H7 (cell line): ENCODE measurements at regions not wholly inside any gene's neighbourhood (a gene's known extent, or its start where the extent isn't known, plus 50 kb on each side); places are given as distances from the start of the nearest gene placed in this dataset.
"Not testable (repeated sequence)": the region's sequence is repeated elsewhere in the genome, so short reads cannot be mapped to it uniquely, and the experiment has no call there.

Source experiments
- DNase-seq: peaks from one replicate; pipeline ENCODE4 v3.0.0; 2012
- H3K27me3 ChIP-seq: 2 replicates; pipeline ENCODE4 v1.6.0; 2011; ENCODE audit warnings: mild to moderate bottlenecking, low read length; ENCODE audit not compliant: control insufficient read depth, insufficient read depth
- H3K36me3 ChIP-seq: replicated peaks from 2 replicates; pipeline ENCODE4 v1.5.1; 2011; ENCODE audit warnings: low read length; ENCODE audit not compliant: control insufficient read depth, insufficient read depth
- H3K4me3 ChIP-seq: 2 replicates; pipeline ENCODE4 v1.5.1; 2011; ENCODE audit warnings: low read depth, mild to moderate bottlenecking, control low read depth, low read length, moderate library complexity; ENCODE audit not compliant: insufficient read depth

DNA sequence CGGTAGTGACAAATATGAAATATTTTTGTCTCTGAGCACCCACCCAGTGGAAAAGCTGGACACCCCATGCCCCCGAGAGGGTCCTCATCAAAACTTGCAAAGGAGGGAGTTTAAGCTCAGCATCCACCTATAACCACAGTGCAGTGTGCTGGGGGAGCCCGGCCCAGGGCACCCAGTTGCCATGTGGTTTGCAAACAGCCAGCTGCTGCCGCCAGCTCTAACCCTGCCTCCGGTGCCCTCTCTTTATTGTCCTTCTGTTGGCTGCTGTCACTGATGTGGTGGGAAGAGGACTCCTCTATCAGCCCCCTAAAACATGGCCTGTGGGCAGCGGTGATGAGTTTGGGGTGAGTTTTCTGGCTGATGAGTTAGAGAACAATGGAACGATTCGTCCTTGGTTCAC lies 160.9 kb upstream of the MVB12B start:
- H3K36me3 ChIP-seq: no peaks in the 10 kb centered on the region
- no peaks in the 10 kb centered on the region for H3K27me3 ChIP-seq
- no peak overlapping the region for H3K4me3 ChIP-seq
- DNase-seq: peak; percentile 4

DNA sequence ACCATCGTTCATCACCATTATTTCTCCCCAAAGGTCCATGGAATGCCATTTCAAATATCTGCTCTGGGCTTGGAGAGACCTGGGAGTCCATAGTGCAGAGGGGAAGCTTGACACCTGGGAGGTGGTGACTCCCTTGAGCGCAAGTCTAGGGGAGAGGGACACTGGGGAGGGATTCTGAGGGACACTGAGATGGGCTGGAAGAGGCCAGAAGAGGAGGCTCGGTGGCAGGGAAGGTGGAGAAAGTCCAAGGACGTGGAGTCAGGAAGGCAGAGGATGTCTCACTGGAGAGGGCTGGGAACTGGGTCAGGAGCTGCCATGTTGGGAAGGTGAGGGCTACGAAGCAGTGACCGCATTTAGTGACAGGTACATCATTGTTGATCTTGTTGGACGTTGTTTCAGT lies 160.3 kb upstream of the MVB12B start:
- no peaks in the 10 kb centered on the region for H3K27me3 ChIP-seq
- no peak overlapping the region for H3K4me3 ChIP-seq
- DNase-seq: no peak

DNA sequence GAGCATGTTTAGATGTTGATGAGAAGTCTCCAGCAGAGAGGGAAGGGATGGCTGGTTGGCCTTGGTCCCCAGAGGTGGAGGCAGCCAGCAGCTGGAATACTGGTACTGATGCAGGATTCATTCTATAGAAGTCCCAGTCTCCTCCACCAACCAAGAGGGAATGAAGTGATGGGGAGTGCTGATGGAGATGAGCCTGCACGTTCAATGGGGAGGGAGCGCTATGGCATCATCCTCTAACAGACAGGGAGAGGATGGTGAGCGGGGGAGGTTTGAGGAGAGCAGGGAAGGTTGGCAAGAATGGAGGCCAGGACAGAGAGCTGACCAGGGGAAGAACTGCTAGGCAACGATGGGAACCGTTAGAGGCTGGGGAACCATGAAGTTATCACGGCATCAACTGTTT lies 159.8 kb upstream of the MVB12B start:
- no peak overlapping the region for H3K4me3 ChIP-seq
- DNase-seq: no peak
- H3K27me3 ChIP-seq: no peaks in the 10 kb centered on the region
- no peaks in the 10 kb centered on the region for H3K36me3 ChIP-seq

More for the DNA sequence above, 160.3 kb upstream of the MVB12B start:
- no peaks in the 10 kb centered on the region for H3K36me3 ChIP-seq

DNA sequence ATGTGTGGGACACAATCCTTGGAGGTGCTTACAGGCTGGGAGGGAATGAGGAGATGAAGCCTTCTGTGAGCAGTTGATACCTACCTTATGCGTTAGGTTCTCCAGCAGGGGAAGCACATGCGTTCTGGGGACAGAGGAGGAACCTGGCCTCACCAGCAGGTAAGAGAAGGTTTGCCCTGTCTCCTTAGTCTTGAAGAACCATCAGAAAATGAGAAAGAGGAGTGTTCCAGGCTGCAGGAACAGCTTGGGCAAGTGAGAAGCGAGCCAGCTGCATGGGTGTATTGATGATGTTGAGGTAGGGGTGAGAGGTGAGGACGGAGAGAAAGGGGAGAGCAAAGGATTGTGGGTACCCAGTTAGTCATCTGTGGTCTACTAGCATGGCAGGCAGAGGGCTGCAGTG lies 156.9 kb upstream of the MVB12B start:
- Histone ChIP-seq H3K4me3 (no peak overlapping the region), H3K36me3 (no peaks in the 10 kb centered on the region), H3K27me3 (no peaks in the 10 kb centered on the region)
- no peak for DNase-seq

DNA sequence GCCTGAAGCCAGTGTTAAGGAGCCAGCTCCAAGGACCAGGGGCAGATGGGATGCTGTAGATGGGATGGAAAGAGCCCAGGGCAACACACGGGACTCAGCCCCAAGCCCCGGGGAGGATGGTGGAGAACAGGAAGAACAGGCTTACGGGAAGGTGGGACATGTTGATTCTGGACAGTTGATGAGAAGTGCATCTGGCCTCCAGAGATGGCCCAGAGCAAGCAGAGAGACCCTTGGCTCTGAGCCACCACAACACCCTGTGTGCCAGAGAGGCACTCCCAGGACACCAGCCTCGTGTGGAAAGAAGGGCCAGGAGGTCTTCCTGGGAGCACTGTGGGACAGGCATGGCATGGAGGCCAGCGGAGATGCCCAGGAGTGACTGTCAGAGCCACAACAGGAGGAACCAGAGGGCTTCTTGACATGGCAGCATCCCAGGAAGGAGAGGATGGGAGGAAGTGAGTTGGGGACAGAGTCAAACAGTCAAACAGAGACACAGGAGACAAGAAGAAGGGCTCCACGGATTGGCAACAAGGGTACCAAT lies 156.3 kb upstream of the MVB12B start:
- DNase-seq: no peak
- Histone ChIP-seq H3K4me3 (no peak overlapping the region), H3K36me3 (no peaks in the 10 kb centered on the region), H3K27me3 (no peaks in the 10 kb centered on the region)

DNA sequence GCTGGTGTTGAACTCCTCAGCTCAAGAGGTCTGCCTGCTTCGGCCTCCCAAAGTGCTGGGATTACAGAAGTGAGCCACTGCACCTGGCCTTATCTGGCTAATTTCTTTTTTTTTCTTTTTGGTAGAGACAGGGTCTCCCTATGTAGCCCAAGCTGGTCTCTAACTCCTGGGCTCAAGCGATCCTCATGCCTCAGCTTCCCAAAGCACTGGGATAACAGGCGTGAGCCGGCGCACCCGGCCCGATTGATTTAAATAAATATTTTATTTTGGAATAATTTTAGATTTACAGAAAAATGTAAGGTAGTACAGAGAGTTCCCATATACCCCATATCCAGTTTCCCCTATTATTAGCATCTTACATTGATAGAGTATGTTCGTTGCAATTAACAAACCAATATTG lies 155.0 kb upstream of the MVB12B start:
- Histone ChIP-seq H3K4me3 (no peak overlapping the region), H3K27me3 (no peaks in the 10 kb centered on the region), H3K36me3 (no peaks in the 10 kb centered on the region)
- no peak for DNase-seq

DNA sequence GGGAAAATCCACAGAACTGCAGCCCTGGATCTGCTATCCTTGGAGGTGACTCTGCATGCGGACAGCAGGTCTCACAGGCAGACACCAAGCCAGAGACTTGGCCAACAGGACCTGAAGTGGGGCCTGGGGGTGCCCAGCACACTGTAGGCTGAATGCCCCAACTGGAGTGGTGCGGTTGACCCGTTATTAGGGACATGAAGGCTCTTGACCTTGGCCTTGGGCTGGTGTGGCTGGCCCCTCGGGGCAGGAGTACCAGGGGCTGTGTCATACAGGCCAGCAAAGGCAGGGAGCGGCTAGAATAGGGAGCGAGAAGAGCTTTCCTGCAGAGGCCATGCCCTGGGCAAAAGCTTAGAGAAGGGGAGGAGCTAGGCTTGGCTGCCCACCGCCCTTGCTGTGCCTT lies 153.2 kb upstream of the MVB12B start:
- no peak overlapping the region for H3K4me3 ChIP-seq
- no peaks in the 10 kb centered on the region for H3K27me3 ChIP-seq
- DNase-seq: no peak

DNA sequence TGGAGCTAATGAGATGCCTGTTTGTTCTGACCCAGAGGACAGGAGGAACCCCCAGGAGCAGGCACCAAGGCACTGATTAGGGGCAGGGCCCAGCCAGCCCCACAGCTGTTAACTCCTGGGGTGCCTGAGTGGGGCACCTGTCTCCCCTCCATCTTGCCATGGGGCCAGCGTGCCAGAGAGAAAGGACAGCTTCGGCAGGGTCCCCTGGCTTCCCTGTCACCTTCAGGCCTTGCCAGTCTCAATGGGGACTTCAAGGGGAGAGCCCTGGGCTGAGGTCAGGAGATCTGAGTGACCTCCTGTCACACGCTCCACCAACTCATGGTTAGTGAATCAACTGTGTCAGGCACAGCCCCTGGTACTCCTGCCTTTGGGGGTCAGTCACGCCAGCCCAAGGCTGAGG lies 152.7 kb upstream of the MVB12B start:
- H3K27me3 ChIP-seq: no peaks in the 10 kb centered on the region
- no peak for DNase-seq
- H3K36me3 ChIP-seq: no peaks in the 10 kb centered on the region
- no peak overlapping the region for H3K4me3 ChIP-seq

More for the DNA sequence above, 153.2 kb upstream of the MVB12B start:
- no peaks in the 10 kb centered on the region for H3K36me3 ChIP-seq

DNA sequence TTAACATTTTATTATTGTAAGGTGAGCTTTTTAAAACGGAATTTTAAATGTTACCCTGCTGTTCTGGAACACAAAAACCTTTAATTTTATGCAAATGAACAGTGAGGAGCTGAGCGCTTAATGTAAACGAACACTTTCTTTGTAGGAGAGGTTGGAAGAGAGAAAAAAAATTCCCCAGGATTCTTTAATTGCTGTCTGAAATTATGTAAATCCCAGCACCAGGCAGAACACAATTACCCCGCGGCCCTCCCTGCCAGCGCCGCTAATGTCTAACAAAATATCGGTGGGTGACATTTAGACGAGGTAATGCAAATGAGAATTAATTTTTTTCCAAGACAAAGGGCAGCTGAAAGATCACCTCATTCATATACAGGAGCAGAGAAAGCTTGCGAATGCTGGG lies 143.4 kb upstream of the MVB12B start:
- Histone ChIP-seq H3K27me3 (no peaks in the 10 kb centered on the region), H3K4me3 (no peak overlapping the region), H3K36me3 (no peaks in the 10 kb centered on the region)
- DNase-seq: no peak

DNA sequence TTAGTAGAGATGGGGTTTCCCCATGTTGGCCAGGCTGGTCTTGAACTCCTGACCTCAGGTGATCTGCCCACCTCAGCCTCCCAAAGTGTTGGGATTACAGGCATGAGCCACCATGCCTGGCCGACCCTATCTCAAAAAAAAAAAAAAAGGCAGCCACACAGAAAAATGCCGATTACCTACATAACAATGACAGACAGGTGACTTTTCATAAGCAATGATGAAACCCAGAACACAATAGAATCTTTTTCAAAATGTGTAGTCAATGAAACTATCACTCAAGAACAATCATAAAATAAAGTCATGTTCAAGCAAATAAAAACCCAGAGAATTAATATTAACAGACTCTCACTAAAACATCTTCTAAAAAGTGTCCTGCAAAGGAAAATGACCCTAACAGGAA lies 135.6 kb upstream of the MVB12B start:
- H3K27me3 ChIP-seq, H3K4me3 ChIP-seq, DNase-seq, H3K36me3 ChIP-seq: not testable (repeated sequence)

DNA sequence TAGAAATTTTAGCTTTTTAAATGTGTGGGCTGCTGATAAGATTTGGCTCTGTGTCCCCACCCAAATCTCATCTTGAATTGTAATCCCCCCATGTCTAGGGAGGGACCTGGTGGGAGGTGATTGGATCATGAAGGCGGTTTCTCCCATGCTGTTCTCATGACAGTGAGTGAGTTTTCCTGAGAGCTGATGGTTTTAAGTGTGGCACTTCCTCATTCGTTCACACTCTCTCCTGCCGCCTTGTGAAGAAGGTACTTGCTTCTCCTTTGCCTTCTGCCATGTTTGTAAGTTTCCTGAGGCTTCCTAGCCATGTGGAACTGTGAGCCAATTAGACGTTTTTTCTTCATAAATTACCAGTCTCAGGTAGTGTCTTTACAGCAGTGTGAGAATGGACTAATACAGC lies 127.8 kb upstream of the MVB12B start:
- no peak overlapping the region for H3K4me3 ChIP-seq
- no peaks in the 10 kb centered on the region for H3K27me3 ChIP-seq
- DNase-seq: no peak
- no peaks in the 10 kb centered on the region for H3K36me3 ChIP-seq

DNA sequence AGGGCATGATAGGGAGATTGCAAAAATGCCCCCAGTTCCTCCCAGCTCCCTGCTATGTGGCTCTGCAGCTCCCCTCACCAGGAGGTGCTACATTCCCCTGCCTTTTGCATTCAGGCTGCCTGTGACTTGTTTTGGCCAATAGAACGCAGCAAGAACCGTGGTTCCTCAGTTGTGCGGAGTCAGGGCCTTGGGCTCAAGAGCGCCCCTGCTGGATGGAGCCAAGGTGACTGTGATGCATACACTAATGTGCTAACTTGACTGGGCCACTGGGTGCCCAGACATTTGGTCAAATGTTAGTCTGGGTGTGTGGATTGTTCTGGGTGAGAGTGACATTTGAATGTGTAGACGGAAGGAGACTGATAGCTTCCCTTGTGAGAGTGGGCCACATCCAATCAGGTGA lies 123.3 kb upstream of the MVB12B start:
- Histone ChIP-seq H3K4me3 (no peak overlapping the region), H3K36me3 (no peaks in the 10 kb centered on the region), H3K27me3 (no peaks in the 10 kb centered on the region)
- DNase-seq: no peak

DNA sequence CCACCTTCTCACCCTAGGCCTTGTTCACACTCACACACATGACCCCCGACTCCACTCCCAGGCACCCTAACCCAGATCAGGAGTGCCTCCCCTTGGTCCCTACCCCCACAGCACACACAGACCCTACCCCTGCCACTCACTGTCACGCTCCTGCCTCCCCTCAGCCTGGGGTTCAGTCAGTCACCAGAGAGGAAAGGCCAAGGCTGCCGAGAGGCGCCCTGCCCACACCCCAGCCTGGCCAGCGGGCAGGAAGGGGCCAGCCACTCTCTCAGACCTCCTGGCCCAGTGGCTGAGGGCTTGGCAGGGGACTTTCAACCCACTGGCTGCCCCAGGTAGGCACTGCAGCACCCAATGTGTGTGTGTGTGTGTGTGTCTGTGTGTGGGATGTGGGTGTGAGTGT lies 122.4 kb upstream of the MVB12B start:
- DNase-seq: no peak
- no peak overlapping the region for H3K4me3 ChIP-seq
- no peaks in the 10 kb centered on the region for H3K27me3 ChIP-seq
- H3K36me3 ChIP-seq: no peaks in the 10 kb centered on the region

DNA sequence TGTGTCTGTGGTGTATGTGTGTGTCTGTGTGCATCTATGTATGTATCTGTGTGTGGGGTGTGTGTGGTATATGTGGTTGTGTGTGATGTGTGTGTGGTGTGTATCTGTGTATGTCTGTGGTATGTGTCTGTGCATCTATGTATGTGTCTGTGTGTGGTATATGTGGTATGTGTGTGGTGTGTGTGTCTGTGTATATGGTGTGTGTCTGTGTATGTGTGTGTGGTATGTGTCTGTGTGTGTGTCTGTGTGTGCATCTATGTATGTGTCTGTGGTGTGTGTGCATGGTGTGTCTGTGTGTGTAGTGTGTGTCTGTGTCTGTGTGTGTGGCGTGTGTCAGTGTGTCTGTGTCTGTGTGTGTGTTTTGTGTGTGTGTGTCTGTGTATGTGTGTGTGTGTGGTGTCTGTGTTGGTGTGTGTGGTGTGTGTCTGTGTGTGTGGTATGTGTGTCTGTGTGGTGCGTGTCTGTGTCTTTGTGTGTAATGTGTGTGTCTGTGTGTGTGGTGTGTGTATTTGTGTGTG lies 121.9 kb upstream of the MVB12B start:
- no peaks in the 10 kb centered on the region for H3K27me3 ChIP-seq
- no peak for DNase-seq
- H3K36me3 ChIP-seq: no peaks in the 10 kb centered on the region

DNA sequence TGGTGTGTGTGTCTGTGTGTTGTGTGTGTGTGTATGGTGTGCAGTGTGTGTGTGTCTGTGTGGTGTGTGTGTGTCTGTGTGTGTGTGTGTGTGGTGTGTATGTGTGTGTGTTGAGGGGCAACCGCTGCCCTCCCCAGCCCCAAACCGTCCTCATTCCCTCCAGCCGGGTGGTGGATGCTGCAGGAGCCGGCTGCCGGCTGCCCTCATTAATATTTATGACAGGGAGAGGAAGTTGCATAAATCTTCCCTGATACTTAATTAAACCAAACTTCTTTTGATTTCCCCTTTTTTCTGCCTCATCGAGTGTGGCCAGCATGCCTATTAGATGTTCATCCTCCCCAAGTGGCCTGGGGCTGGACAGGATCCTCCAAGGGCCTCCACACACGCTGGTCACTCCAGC lies 121.4 kb upstream of the MVB12B start:
- H3K4me3 ChIP-seq: no peak overlapping the region
- no peaks in the 10 kb centered on the region for H3K27me3 ChIP-seq
- no peaks in the 10 kb centered on the region for H3K36me3 ChIP-seq
- peak; percentile 33 for DNase-seq

More for the DNA sequence above, 121.9 kb upstream of the MVB12B start:
- H3K4me3 ChIP-seq: no peak overlapping the region
